Duodenal mucosa (tissue), 2 donors: ENCODE measurements at regions not wholly inside any gene's neighbourhood (a gene's known extent, or its start where the extent isn't known, plus 50 kb on each side); places are given as distances from the start of the nearest gene placed in this dataset.

Source experiments
- H3K27ac ChIP-seq: one replicate; pipeline ENCODE4 v1.7.0; 2013; ENCODE audit warnings: low read depth, low read length
- H3K27me3 ChIP-seq, 2 donors: one replicate each; pipeline ENCODE4 v1.7.0; 2013; ENCODE audit warnings: low read length in 2 of 2, control low read depth in 1 of 2; ENCODE audit not compliant: insufficient read depth in 2 of 2, control insufficient read depth in 1 of 2
- H3K36me3 ChIP-seq, 2 donors: one replicate each; pipeline ENCODE4 v1.7.0; 2013; ENCODE audit warnings: low read length in 2 of 2, control low read depth in 1 of 2; ENCODE audit not compliant: insufficient read depth in 2 of 2, control insufficient read depth in 1 of 2
- H3K4me1 ChIP-seq, 2 donors: one replicate each; pipeline ENCODE4 v1.7.0; 2013; ENCODE audit warnings: low read length in 2 of 2, control low read depth in 1 of 2; ENCODE audit not compliant: insufficient read depth in 2 of 2, control insufficient read depth in 1 of 2
- H3K4me3 ChIP-seq, 2 donors: one replicate each; pipeline ENCODE4 v1.7.0; 2013; ENCODE audit warnings: low read length in 2 of 2, low read depth in 1 of 2
- H3K9ac ChIP-seq, 2 donors: one replicate each; pipeline ENCODE4 v1.7.0; 2013; ENCODE audit warnings: low read length in 2 of 2, low read depth in 1 of 2
- H3K9me3 ChIP-seq, 2 donors: one replicate each; pipeline ENCODE4 v1.7.0; 2013; ENCODE audit warnings: low read length in 2 of 2, control low read depth in 1 of 2; ENCODE audit not compliant: control insufficient read depth in 1 of 2

GRCh38 chr3:87077355-87077754 is 86.4 kb upstream of the VGLL3 start:
- Histone ChIP-seq H3K27me3 (no peaks in the 10 kb centered on the region), H3K9ac (no peak overlapping the region), H3K9me3 (no peaks in the 10 kb centered on the region), H3K27ac (no peak overlapping the region), H3K36me3 (no peaks in the 10 kb centered on the region), H3K4me1 (no peaks in the 10 kb centered on the region), H3K4me3 (no peak overlapping the region)

GRCh38 chr3:87076946-87077345 is 86.0 kb upstream of the VGLL3 start:
- no peaks in the 10 kb centered on the region for H3K9me3 ChIP-seq
- H3K4me3 ChIP-seq = no peak overlapping the region
- H3K4me1 ChIP-seq = no peaks in the 10 kb centered on the region
- no peak overlapping the region for H3K27ac ChIP-seq
- no peaks in the 10 kb centered on the region for H3K36me3 ChIP-seq
- H3K27me3 ChIP-seq = no peaks in the 10 kb centered on the region
- H3K9ac ChIP-seq = no peak overlapping the region

DNA sequence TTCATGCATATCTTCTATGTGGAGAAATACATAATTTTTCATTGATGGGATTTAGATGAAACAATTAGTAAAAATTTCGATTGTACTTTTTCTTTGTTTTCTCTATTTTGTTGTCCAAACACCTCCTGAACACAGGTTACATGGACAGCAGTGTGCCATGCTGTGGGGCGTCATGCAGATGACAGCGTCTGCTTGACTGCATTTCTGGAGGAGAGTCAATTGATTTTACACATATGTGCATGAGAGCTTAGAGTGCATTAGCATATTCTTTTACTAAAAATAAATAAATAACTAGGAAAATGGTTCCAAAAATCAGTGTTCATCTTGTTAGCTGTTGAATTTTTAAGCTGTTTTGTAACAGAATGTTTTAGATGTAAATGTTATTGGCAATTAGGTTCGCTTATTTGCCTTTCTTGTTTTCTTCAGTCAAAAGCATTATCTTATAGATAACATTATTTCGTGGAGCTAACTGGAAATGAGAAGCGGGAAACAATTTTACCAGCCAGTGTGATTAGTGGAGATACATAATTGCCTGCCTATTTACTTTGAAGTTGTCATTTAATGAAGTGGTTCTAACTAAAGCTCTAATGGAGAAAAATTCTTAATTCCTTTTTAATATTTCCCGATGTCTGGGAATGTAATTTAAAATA is 82.7 kb upstream of the VGLL3 start:
- no peaks in the 10 kb centered on the region for H3K27me3 ChIP-seq
- H3K9ac ChIP-seq = no peak overlapping the region
- no peak overlapping the region for H3K27ac ChIP-seq
- H3K4me1 ChIP-seq = no peaks in the 10 kb centered on the region
- H3K36me3 ChIP-seq = no peaks in the 10 kb centered on the region
- no peaks in the 10 kb centered on the region for H3K9me3 ChIP-seq
- no peak overlapping the region for H3K4me3 ChIP-seq

- H3K27me3 ChIP-seq = no peaks in the 10 kb centered on the region
- no peak overlapping the region for H3K27ac ChIP-seq
- no peaks in the 10 kb centered on the region for H3K4me1 ChIP-seq
- no peaks in the 10 kb centered on the region for H3K9me3 ChIP-seq
- no peaks in the 10 kb centered on the region for H3K36me3 ChIP-seq
- no peak overlapping the region for H3K4me3 ChIP-seq
- no peak overlapping the region for H3K9ac ChIP-seq
Measured at GRCh38 chr3:87072446-87072845, 81.5 kb upstream of the VGLL3 start.

DNA sequence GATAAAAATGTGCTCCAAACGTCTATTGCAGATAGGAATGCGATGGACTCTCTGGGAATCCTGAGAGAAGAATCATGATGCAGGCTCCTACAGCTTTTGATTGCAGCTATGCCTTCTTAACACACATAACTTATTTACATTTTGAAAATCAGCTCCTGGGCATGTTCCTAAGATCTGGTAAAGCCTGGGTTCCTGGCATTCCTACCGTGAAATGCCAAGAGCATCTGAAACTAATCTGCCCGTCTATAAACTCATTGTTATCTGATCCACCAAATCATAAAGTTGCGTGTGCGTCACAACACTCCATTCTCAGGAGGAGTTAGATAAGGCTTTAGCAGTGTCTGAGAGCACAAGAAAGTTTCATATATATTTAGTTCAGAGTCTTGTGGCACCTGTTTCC is 79.0 kb upstream of the VGLL3 start:
- Histone ChIP-seq H3K27me3 (no peaks in the 10 kb centered on the region), H3K4me1 (no peaks in the 10 kb centered on the region), H3K9me3 (no peaks in the 10 kb centered on the region), H3K4me3 (no peak overlapping the region), H3K9ac (no peak overlapping the region), H3K27ac (no peak overlapping the region), H3K36me3 (no peaks in the 10 kb centered on the region)

DNA sequence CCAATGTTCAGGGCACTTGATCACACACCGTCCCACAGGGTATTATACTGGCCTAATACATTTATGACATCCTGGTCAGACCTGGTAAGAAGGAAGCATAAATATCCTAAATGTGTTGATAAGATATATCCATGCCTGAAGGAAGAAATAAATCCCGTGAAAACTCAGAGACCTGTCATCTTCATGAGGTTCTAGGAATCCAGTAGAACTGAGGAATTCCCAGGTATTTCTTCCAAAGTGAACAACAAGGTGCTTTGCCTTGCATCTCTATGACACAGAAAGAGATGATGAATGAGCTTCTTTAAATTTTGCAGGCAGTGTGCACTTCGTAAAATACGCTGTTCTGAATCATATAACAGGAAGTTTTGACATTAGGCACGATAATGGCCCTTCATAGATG is 78.1 kb upstream of the VGLL3 start:
- no peaks in the 10 kb centered on the region for H3K36me3 ChIP-seq
- H3K9me3 ChIP-seq = no peaks in the 10 kb centered on the region
- H3K4me1 ChIP-seq = no peaks in the 10 kb centered on the region
- H3K4me3 ChIP-seq = no peak overlapping the region
- no peak overlapping the region for H3K9ac ChIP-seq
- H3K27ac ChIP-seq = no peak overlapping the region
- H3K27me3 ChIP-seq = no peaks in the 10 kb centered on the region

GRCh38 chr3:87062685-87063084 is 71.7 kb upstream of the VGLL3 start:
- no peaks in the 10 kb centered on the region for H3K36me3 ChIP-seq

GRCh38 chr3:87057474-87057873 is 66.5 kb upstream of the VGLL3 start:
- Histone ChIP-seq H3K27ac (no peak overlapping the region), H3K9ac (no peak overlapping the region), H3K27me3 (no peaks in the 10 kb centered on the region), H3K9me3 (no peaks in the 10 kb centered on the region), H3K4me3 (no peak overlapping the region), H3K36me3 (no peaks in the 10 kb centered on the region), H3K4me1 (no peaks in the 10 kb centered on the region)

More at GRCh38 chr3:87062685-87063084, 71.7 kb upstream of the VGLL3 start:
- Histone ChIP-seq H3K9me3 (no peaks in the 10 kb centered on the region), H3K27ac (no peak overlapping the region), H3K27me3 (no peaks in the 10 kb centered on the region), H3K4me1 (no peaks in the 10 kb centered on the region), H3K4me3 (no peak overlapping the region), H3K9ac (no peak overlapping the region)

DNA sequence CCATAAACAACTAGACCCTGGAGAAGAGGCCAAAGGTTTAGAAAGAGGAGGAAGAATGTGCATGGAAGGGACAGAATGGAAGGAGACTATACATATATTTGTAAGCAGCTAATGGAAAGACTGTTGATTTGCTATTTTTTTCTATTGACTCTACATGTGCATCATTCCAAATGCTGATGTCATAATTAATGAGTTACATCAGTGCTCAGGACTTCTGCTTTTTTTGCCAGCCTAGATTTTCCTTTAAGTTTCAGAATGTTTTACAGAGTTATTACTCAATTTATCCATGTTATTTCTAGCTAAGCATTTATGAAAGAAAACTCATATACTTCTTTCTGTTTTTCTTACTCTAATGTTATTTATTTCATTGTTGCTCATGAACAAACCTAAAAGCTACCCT is 62.6 kb upstream of the VGLL3 start:
- no peaks in the 10 kb centered on the region for H3K27me3 ChIP-seq
- H3K9me3 ChIP-seq = no peaks in the 10 kb centered on the region
- H3K9ac ChIP-seq = no peak overlapping the region
- no peaks in the 10 kb centered on the region for H3K36me3 ChIP-seq
- no peak overlapping the region for H3K27ac ChIP-seq
- no peaks in the 10 kb centered on the region for H3K4me1 ChIP-seq
- H3K4me3 ChIP-seq = no peak overlapping the region

DNA sequence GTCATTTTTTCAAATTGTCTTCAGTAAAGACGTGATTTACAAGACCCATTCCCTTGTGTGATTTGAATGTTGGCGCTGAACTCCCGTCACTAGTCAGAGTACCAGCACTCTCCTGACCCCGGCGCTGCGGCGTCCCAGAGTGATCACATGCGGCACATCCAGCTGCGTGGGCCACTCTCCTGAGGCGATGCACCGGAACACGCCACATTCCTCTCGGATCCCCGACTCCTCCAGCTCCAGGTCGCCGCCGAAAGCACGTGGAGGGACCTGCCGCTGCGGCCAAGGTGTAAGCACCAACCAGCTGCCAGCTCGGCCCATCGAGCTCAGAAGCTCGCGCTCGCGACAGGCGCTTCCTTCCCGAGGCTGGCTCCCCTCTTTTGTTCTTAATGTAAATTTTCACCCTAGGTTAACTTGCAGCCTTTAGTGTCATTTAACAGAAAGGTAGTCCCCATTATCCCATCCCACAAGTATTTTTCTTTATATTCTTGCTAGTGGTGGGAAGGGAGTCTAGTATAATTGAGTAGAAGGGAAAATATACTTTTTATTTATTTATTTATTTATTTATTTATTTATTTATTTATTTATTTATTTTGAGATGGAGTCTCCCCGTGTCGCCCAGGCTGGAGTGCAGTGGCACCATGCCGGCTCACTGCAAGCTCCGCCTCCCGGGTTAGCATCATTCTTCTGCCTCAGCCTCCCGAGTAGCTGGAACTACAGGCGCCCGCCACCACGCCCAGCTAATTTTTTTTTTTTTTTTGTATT is 61.7 kb upstream of the VGLL3 start:
- Histone ChIP-seq H3K9ac (no peak overlapping the region), H3K9me3 (no peaks in the 10 kb centered on the region), H3K4me1 (no peaks in the 10 kb centered on the region), H3K36me3 (no peaks in the 10 kb centered on the region), H3K27ac (no peak overlapping the region), H3K4me3 (no peak overlapping the region), H3K27me3 (no peaks in the 10 kb centered on the region)
